ENCODE measurements at regions not wholly inside any gene's neighbourhood (a gene's known extent, or its start where the extent isn't known, plus 50 kb on each side); places are given as distances from the start of the nearest gene placed in this dataset.

GRCh38 chr12:19964549-19964948 lies 403.8 kb upstream of the PDE3A start:
- Histone ChIP-seq H4K91ac (ENCODE audit: low read depth, low read length) (no peak overlapping the region), H2BK5ac (ENCODE audit: low read depth, low read length, poor library complexity) (peak overlapping the region; percentile 56), H3K27ac (ENCODE audit: low read depth, low read length) (peak overlapping the region; percentile 91), H3K4ac (ENCODE audit: low read depth, low read length) (no peak overlapping the region), H3K79me1 (ENCODE audit: low read length) (peaks cover 15% of the 10 kb centered on the region), H4K12ac (ENCODE audit: low read depth, low read length) (no peak overlapping the region), H2AK5ac (ENCODE audit: low read length) (no peak overlapping the region), H3K9me3 (ENCODE audit: insufficient read depth, low read depth, low read length) (no peaks in the 10 kb centered on the region), H3K9ac (ENCODE audit: low read length) (no peak overlapping the region), H3K4me1 (ENCODE audit: control insufficient read depth in 1 of 2, insufficient read depth in 2 of 2, low read length in 2 of 2) (peaks cover 0 to 4% of the 10 kb centered on the region in 2 experiments), H2BK12ac (ENCODE audit: low read length) (peak overlapping the region; percentile 71), H3K18ac (ENCODE audit: low read length) (no peak overlapping the region), H2AFZ (ENCODE audit: insufficient read depth, low read length, poor library complexity) (no peak overlapping the region), H3K4me2 (ENCODE audit: low read length) (no peak overlapping the region), H3K79me2 (ENCODE audit: control insufficient read depth, insufficient read depth, low read length, poor library complexity) (peaks cover 3% of the 10 kb centered on the region), H3K4me3 (ENCODE audit: low read depth, low read length) (no peak overlapping the region), H3K14ac (ENCODE audit: low read length) (peak overlapping the region; percentile 66), H2BK120ac (ENCODE audit: insufficient read depth, low read length, poor library complexity) (peak overlapping the region; percentile 60), H3K27me3 (ENCODE audit: insufficient read depth, low read length) (no peaks in the 10 kb centered on the region), H3K23ac (ENCODE audit: low read length) (no peak overlapping the region), H3K36me3 (ENCODE audit: control insufficient read depth in 1 of 2, insufficient read depth in 2 of 2, low read length in 2 of 2) (no peaks in the 10 kb centered on the region), H4K8ac (ENCODE audit: low read depth, low read length) (no peak overlapping the region)
- DNase-seq: no peak
- WGBS (ENCODE audit: extremely low coverage, insufficient coverage, insufficient read length): no CpG with 5 or more reads among the region's 3 CpGs

- peaks cover 0 to 4% of the 10 kb centered on the region in 2 experiments for H3K4me1 ChIP-seq (ENCODE audit: control insufficient read depth in 1 of 2, insufficient read depth in 2 of 2, low read length in 2 of 2)
- H2AK5ac ChIP-seq (ENCODE audit: low read length): no peak overlapping the region
- no peak overlapping the region for H2AFZ ChIP-seq (ENCODE audit: insufficient read depth, low read length, poor library complexity)
- peak; percentile 79 to 83 for DNase-seq
- WGBS (ENCODE audit: extremely low coverage, insufficient coverage, insufficient read length): no CpG with 5 or more reads among the region's 3 CpGs
- H3K18ac ChIP-seq (ENCODE audit: low read length): no peak overlapping the region
- no peak overlapping the region for H2BK5ac ChIP-seq (ENCODE audit: low read depth, low read length, poor library complexity)
- H2BK12ac ChIP-seq (ENCODE audit: low read length): no peak overlapping the region
- peaks cover 4% of the 10 kb centered on the region for H3K79me2 ChIP-seq (ENCODE audit: control insufficient read depth, insufficient read depth, low read length, poor library complexity)
- H4K12ac ChIP-seq (ENCODE audit: low read depth, low read length): no peak overlapping the region
- H3K4me2 ChIP-seq (ENCODE audit: low read length): no peak overlapping the region
- no peak overlapping the region for H4K91ac ChIP-seq (ENCODE audit: low read depth, low read length)
- H3K36me3 ChIP-seq (ENCODE audit: control insufficient read depth in 1 of 2, insufficient read depth in 2 of 2, low read length in 2 of 2): no peaks in the 10 kb centered on the region
- H3K4ac ChIP-seq (ENCODE audit: low read depth, low read length): no peak overlapping the region
- H3K27me3 ChIP-seq (ENCODE audit: insufficient read depth, low read length): no peaks in the 10 kb centered on the region
- no peak overlapping the region for H2BK120ac ChIP-seq (ENCODE audit: insufficient read depth, low read length, poor library complexity)
- H3K14ac ChIP-seq (ENCODE audit: low read length): no peak overlapping the region
- peak overlapping the region; percentile 91 for H3K27ac ChIP-seq (ENCODE audit: low read depth, low read length)
- no peak overlapping the region for H3K9ac ChIP-seq (ENCODE audit: low read length)
- no peak overlapping the region for H3K4me3 ChIP-seq (ENCODE audit: low read depth, low read length)
- H3K9me3 ChIP-seq (ENCODE audit: insufficient read depth, low read depth, low read length): no peaks in the 10 kb centered on the region
- H3K23ac ChIP-seq (ENCODE audit: low read length): no peak overlapping the region
- H3K79me1 ChIP-seq (ENCODE audit: low read length): peaks cover 16% of the 10 kb centered on the region
- H4K8ac ChIP-seq (ENCODE audit: low read depth, low read length): no peak overlapping the region
Observed at GRCh38 chr12:19965196-19966038, 402.9 kb upstream of the PDE3A start.

DNA sequence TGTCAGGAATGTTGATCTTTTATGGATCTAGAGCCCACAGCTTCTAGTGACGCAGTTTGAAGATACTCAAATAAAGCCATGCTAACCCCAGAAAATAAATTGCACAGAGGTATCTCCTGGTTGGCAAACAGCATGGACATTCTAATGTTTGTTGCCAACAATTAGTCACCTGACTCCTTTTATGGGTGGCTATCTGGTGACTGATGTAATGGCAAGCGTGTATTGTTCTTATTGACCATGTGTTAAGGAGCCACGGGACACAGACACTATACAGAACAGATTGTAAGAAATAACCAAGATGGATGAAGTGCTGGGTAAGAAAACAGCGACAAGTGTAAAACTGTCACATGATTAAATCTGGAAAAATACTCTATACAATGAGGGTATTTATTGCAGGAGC lies 401.3 kb upstream of the PDE3A start:
- Histone ChIP-seq H2AFZ (ENCODE audit: insufficient read depth, low read length, poor library complexity) (no peak overlapping the region), H4K12ac (ENCODE audit: low read depth, low read length) (no peak overlapping the region), H3K27me3 (ENCODE audit: insufficient read depth, low read length) (no peaks in the 10 kb centered on the region), H2BK120ac (ENCODE audit: insufficient read depth, low read length, poor library complexity) (peak overlapping the region; percentile 92), H3K18ac (ENCODE audit: low read length) (no peak overlapping the region), H4K8ac (ENCODE audit: low read depth, low read length) (no peak overlapping the region), H3K27ac (ENCODE audit: low read depth, low read length) (no peak overlapping the region), H3K36me3 (ENCODE audit: control insufficient read depth in 1 of 2, insufficient read depth in 2 of 2, low read length in 2 of 2) (no peaks in the 10 kb centered on the region), H3K23ac (ENCODE audit: low read length) (no peak overlapping the region), H3K4ac (ENCODE audit: low read depth, low read length) (peak overlapping the region; percentile 27), H3K4me1 (ENCODE audit: control insufficient read depth in 1 of 2, insufficient read depth in 2 of 2, low read length in 2 of 2) (peaks cover 5 to 11% of the 10 kb centered on the region in 2 experiments), H3K14ac (ENCODE audit: low read length) (peak overlapping the region; percentile 8), H2BK12ac (ENCODE audit: low read length) (peak overlapping the region; percentile 95), H3K4me3 (ENCODE audit: low read depth, low read length) (no peak overlapping the region), H3K9ac (ENCODE audit: low read length) (no peak overlapping the region), H3K9me3 (ENCODE audit: insufficient read depth, low read depth, low read length) (no peaks in the 10 kb centered on the region), H2AK5ac (ENCODE audit: low read length) (peak overlapping the region; percentile 72), H2BK5ac (ENCODE audit: low read depth, low read length, poor library complexity) (peak overlapping the region; percentile 69), H3K79me1 (ENCODE audit: low read length) (peaks cover 24% of the 10 kb centered on the region), H4K91ac (ENCODE audit: low read depth, low read length) (peak overlapping the region; percentile 86), H3K4me2 (ENCODE audit: low read length) (no peak overlapping the region), H3K79me2 (ENCODE audit: control insufficient read depth, insufficient read depth, low read length, poor library complexity) (peaks cover 6% of the 10 kb centered on the region)
- no peak for DNase-seq
- WGBS (ENCODE audit: extremely low coverage, insufficient coverage, insufficient read length): no CpG with 5 or more reads among the region's 4 CpGs

DNA sequence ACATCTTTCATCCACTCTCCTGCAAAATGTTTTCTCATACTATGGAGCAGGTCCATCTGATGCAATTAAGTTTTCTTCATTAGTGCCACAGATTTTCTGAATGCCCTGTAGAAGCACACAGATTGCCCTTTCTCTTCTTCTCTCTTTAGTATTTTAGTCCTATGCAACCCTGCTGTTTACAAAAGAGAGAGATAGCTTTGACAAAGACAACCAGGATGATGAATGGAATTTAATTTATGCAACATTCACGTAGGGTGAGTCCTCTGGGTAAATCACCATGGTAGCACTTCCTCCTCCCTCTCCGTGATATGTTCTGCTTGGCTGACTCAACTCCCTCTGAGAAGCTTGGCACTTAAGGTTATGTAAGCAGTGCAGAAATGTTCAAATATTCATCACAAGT lies 400.9 kb upstream of the PDE3A start:
- no peaks in the 10 kb centered on the region for H3K27me3 ChIP-seq (ENCODE audit: insufficient read depth, low read length)
- no peak overlapping the region for H2BK5ac ChIP-seq (ENCODE audit: low read depth, low read length, poor library complexity)
- H3K4me3 ChIP-seq (ENCODE audit: low read depth, low read length): no peak overlapping the region
- no peak overlapping the region for H2AK5ac ChIP-seq (ENCODE audit: low read length)
- no CpG with 5 or more reads among the region's 2 CpGs for WGBS (ENCODE audit: extremely low coverage, insufficient coverage, insufficient read length)
- no peak overlapping the region for H3K18ac ChIP-seq (ENCODE audit: low read length)
- peak overlapping the region; percentile 7 for H4K91ac ChIP-seq (ENCODE audit: low read depth, low read length)
- no peak overlapping the region for H4K8ac ChIP-seq (ENCODE audit: low read depth, low read length)
- no peak overlapping the region for H3K4me2 ChIP-seq (ENCODE audit: low read length)
- no peak overlapping the region for H3K4ac ChIP-seq (ENCODE audit: low read depth, low read length)
- H3K79me1 ChIP-seq (ENCODE audit: low read length): peaks cover 27% of the 10 kb centered on the region
- no peak overlapping the region for H4K12ac ChIP-seq (ENCODE audit: low read depth, low read length)
- peaks cover 7 to 14% of the 10 kb centered on the region in 2 experiments for H3K4me1 ChIP-seq (ENCODE audit: control insufficient read depth in 1 of 2, insufficient read depth in 2 of 2, low read length in 2 of 2)
- H2BK12ac ChIP-seq (ENCODE audit: low read length): no peak overlapping the region
- no peak overlapping the region for H2AFZ ChIP-seq (ENCODE audit: insufficient read depth, low read length, poor library complexity)
- DNase-seq: peak; percentile 45 to 72
- no peak overlapping the region for H3K9ac ChIP-seq (ENCODE audit: low read length)
- no peak overlapping the region for H3K27ac ChIP-seq (ENCODE audit: low read depth, low read length)
- peak overlapping the region; percentile 70 for H2BK120ac ChIP-seq (ENCODE audit: insufficient read depth, low read length, poor library complexity)
- no peaks in the 10 kb centered on the region for H3K9me3 ChIP-seq (ENCODE audit: insufficient read depth, low read depth, low read length)
- H3K36me3 ChIP-seq (ENCODE audit: control insufficient read depth in 1 of 2, insufficient read depth in 2 of 2, low read length in 2 of 2): no peaks in the 10 kb centered on the region
- H3K23ac ChIP-seq (ENCODE audit: low read length): no peak overlapping the region
- H3K79me2 ChIP-seq (ENCODE audit: control insufficient read depth, insufficient read depth, low read length, poor library complexity): peaks cover 7% of the 10 kb centered on the region
- H3K14ac ChIP-seq (ENCODE audit: low read length): peak overlapping the region; percentile 16
